ENCODE measurements at regions not wholly inside any gene's neighbourhood (a gene's known extent, or its start where the extent isn't known, plus 50 kb on each side); places are given as distances from the start of the nearest gene placed in this dataset.

GRCh38 chr10:15462253-15462897 lies 91.3 kb upstream of the FAM171A1 start:
- H3K4me1 ChIP-seq: peaks cover 0 to 10% of the 10 kb centered on the region in 2 donors
- no peak for TF ChIP-seq CTCF (IDR thresholded peaks at IDR 0.05)
- intact Hi-C loops (cut with DNase I): no loop called here
- no peaks in the 10 kb centered on the region for H3K9me3 ChIP-seq
- H3K27me3 ChIP-seq: no peaks in the 10 kb centered on the region
- H3K4me3 ChIP-seq: no peak overlapping the region
- peak overlapping the region; percentile 63 to 76 for H3K27ac ChIP-seq
- H3K36me3 ChIP-seq: no peaks in the 10 kb centered on the region
- no peak for DNase-seq (ENCODE audit: low spot score in 2 of 2)

GRCh38 chr10:15461353-15462108 lies 90.4 kb upstream of the FAM171A1 start:
- no peaks in the 10 kb centered on the region for H3K9me3 ChIP-seq
- H3K36me3 ChIP-seq: no peaks in the 10 kb centered on the region
- intact Hi-C loops (cut with DNase I): no loop called here
- H3K4me1 ChIP-seq: peaks cover 0 to 10% of the 10 kb centered on the region in 2 donors
- peak in 1 of 3 experiments; percentile 37 for TF ChIP-seq CTCF (IDR thresholded peaks at IDR 0.05)
- peak overlapping the region; percentile 63 to 76 for H3K27ac ChIP-seq
- no peak overlapping the region for H3K4me3 ChIP-seq
- peak in 1 of 2 donors; percentile 71 for DNase-seq (ENCODE audit: low spot score in 2 of 2)
- no peaks in the 10 kb centered on the region for H3K27me3 ChIP-seq

GRCh38 chr10:15460661-15461060 lies 89.6 kb upstream of the FAM171A1 start:
- no peaks in the 10 kb centered on the region for H3K27me3 ChIP-seq
- H3K36me3 ChIP-seq: no peaks in the 10 kb centered on the region
- H3K27ac ChIP-seq: peak overlapping the region in 1 of 2 donors; percentile 76
- no peak overlapping the region for H3K4me3 ChIP-seq
- DNase-seq (ENCODE audit: low spot score in 2 of 2): no peak
- no peaks in the 10 kb centered on the region for H3K9me3 ChIP-seq
- intact Hi-C loops (cut with DNase I): no loop called here
- TF ChIP-seq CTCF (IDR thresholded peaks at IDR 0.05): no peak
- H3K4me1 ChIP-seq: peaks cover 0 to 10% of the 10 kb centered on the region in 2 donors

GRCh38 chr10:15459218-15459617 lies 88.1 kb upstream of the FAM171A1 start:
- H3K27me3 ChIP-seq: no peaks in the 10 kb centered on the region
- H3K4me1 ChIP-seq: peaks cover 0 to 6% of the 10 kb centered on the region in 2 donors
- no peak overlapping the region for H3K27ac ChIP-seq
- H3K4me3 ChIP-seq: no peak overlapping the region
- intact Hi-C loops (cut with DNase I): no loop called here
- H3K9me3 ChIP-seq: no peaks in the 10 kb centered on the region
- no peak for TF ChIP-seq CTCF (IDR thresholded peaks at IDR 0.05)
- no peak for DNase-seq (ENCODE audit: low spot score in 2 of 2)
- H3K36me3 ChIP-seq: no peaks in the 10 kb centered on the region

- intact Hi-C loops (cut with DNase I): no loop called here
- Histone ChIP-seq H3K36me3 (no peaks in the 10 kb centered on the region), H3K27me3 (no peaks in the 10 kb centered on the region), H3K4me1 (peaks cover 0 to 6% of the 10 kb centered on the region in 2 donors), H3K27ac (no peak overlapping the region), H3K4me3 (no peak overlapping the region), H3K9me3 (no peaks in the 10 kb centered on the region)
- TF ChIP-seq CTCF (IDR thresholded peaks at IDR 0.05): no peak
- no peak for DNase-seq (ENCODE audit: low spot score in 2 of 2)
Observed at GRCh38 chr10:15457382-15457781, 86.3 kb upstream of the FAM171A1 start.
